Inferior parietal cortex (tissue), 1 donor: ENCODE measurements at regions not wholly inside any gene's neighbourhood (a gene's known extent, or its start where the extent isn't known, plus 50 kb on each side); places are given as distances from the start of the nearest gene placed in this dataset.
"Not testable (repeated sequence)": the region's sequence is repeated elsewhere in the genome, so short reads cannot be mapped to it uniquely, and the experiment has no call there.

ENCODE experiments used
- DNase-seq: peaks from one replicate; pipeline ENCODE4 v3.0.0-alpha.2; 2016; ENCODE audit errors: extremely low spot score

DNA sequence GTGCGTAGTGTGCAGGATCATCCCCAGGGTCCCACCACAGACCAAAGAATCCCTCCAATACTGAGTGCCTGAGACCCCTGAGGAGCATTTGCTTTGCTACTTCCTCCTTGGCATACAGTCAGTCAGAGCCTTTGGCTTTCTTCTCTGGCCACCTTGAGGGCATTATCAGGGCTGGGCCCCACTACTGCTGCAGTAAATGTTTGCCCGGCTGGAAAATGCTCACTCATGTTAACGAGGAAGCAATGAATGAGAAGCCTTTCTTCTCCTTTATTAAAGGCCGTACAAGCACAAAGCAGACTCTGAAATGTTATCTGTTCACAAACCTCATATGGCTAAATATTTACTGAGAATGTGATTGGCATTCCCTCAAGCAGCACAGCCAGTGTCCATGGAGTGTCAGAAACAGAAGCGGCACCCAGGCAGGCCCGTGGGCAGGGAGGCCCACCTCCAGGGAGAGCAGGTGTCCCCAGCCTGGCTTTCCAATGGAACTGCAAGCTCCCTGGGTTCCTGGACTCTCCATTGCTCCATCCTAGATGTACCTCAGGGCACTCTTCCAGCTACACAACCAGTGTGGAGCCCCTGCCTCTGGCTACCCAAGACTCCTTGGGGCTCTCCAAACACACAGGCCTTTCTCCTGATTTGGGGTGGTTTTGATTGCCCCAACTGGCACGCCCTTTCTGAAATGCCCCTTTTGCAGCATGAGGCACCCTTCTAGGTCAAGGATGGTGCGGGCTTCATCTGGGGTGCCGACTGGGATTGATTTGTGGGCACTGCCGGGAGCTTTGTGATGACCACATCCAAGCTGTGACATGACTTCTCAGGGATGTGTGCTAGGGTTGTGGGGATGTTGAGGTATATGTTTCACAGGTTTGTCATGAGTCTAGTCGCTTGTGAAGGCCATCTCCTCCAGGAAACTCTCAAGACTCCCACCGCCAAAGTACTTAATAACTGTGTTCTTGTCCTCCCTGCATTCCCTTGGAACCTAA lies 195.6 kb downstream of the FAM43A start:
- DNase-seq, result no peak

GRCh38 chr3:194884649-194885315 lies 199.1 kb downstream of the FAM43A start:
- no peak for DNase-seq

DNA sequence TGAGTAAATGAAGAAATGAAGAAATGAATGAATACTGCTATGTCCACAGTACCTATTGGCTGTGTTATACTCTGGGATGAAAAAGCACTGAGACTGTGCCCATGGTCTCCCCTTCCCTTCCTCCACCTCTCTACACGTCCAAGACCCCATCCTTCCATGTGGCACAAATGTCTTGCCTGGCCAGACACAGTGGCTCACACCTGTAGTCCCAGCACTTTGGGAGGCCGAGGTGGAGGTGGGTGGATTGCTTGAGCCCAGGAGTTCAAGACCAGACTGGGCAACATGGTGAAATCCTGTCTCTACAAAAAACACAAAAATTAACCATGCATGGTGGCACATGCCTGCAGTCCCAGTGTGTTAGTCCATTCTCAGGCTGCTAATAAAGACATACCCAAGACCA lies 200.1 kb downstream of the FAM43A start:
- no peak for DNase-seq

GRCh38 chr3:194886836-194887235 lies 201.2 kb downstream of the FAM43A start:
- DNase-seq, result no peak

DNA sequence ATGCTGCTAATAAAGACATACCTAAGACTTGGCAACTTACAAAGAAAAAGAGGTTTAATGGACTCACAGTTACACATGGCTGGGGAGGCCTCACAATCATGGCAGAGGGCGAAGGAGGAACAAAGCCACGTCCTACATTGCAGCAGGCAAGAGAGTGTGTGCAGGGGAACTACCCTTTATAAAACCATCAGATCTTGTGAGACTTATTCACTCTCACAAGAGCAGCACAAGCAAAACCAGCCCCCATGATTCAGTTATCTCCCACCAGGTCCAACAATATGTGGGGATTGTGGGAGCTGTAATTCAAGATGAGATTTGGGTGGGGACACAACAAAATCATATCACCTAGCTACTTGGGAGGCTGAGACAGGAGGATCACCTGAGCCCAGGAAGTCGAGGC lies 202.4 kb downstream of the FAM43A start:
- DNase-seq, result not testable (repeated sequence)

DNA sequence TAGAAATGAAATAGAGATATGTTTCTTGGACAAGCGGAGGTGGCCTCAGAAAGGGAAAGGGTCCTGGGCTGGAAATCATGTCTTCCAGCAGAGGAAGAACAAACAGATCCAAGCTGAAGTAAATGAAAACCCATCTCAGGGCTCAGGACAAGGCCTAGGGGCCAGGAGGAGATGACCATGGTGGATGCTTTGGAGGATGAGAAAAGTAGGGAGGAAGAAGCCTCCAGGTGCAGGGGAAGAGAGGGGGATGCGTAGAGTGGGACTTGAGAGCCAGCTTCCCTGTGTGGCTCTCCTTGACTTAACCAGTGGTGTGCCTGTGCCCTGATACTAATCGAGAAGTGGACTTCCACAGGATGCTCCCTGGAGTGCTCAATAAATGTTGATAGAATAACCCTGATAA lies 203.2 kb downstream of the FAM43A start:
- DNase-seq, result no peak

- no peak for DNase-seq
These were observed 204.4 kb downstream of the FAM43A start for GRCh38 chr3:194890091-194890490.

GRCh38 chr3:194893121-194893987 lies 207.7 kb downstream of the FAM43A start:
- DNase-seq, result no peak

DNA sequence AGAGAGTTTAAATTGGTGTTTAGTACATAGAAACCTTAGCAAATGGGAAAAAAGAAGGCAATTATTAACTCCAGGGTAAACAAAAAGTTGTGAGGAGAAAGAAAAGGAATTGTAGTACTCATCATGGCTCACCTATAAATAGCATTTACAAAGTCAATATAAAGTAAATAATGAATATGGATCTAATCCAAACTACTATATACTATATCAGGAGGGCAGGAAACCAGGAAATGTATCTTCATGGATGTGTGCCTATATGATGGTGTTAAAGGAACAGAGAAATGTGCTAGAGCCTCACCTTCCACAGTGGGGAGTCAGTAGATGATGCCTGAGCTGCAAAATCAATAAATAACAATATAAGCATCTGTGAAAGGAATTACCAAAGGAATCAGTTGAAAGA lies 208.9 kb downstream of the FAM43A start:
- no peak for DNase-seq

DNA sequence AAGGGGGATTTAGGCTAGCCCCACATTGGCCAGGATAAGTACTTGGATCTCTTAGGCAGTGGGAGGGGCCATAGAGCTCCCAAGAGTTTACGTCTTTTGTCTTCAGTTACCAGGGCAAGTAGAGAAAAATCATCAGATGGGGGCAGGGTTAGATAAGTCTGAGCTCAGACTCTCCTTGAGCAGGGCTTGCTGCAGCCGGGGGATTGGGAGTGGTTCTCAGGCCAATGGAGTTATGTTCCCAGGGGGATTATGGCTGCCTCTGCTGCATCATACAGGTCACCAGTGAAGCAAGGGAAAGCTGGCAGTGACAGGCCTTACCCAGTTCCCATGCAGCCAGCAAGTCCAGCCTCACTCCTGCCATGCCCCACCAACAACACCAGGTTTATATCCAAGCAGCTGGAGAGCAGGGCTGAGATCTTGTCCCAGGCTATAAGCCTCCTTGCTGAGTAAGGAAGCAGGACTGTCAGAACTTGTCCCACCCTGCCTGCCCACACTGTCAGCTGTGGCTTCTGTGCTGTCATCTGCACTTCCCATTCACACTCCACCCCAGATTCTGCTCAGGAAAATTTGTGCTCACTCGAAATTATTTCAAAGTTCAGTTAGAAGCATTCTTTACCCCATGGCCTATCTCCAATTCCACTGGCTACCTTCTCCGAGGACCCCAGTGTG lies 215.3 kb downstream of the FAM43A start:
- DNase-seq, result no peak

DNA sequence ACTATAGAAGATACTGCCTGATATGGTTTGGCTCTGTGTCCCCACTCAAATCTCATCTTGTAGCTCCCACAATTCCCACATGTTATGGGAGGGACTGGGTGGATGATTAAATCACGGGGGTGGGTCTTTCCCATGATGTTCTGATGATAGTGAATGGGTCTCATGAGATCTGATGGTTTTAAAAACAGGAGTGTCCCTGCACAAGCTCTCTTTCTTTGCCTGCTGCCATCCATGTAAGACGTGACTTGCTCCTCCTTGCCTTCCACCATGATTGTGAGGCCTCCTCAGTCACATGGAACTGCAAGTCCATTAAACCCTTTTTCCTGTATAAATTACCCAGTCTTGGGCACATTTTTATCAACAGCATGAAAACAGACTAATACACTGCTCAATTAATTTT lies 217.8 kb downstream of the FAM43A start:
- DNase-seq, result not testable (repeated sequence)

DNA sequence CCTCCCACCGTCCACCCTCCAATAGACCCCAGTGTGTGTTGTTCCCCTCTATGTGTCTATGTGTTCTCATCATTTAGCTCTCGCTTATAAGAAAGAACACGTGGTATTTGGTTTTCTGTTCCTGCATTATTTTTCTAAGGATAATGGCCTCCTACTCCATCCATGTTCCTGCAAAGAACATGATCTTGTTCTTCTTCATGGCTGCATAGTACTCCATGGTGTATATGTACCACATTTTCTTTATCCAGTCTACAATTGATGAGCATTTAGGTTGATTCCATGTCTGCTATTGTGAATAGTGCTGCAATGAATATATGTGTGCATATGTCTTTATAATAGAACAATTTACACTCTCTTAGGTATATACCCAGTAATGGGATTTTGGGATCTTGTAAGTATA lies 219.3 kb downstream of the FAM43A start:
- not testable (repeated sequence) for DNase-seq

DNA sequence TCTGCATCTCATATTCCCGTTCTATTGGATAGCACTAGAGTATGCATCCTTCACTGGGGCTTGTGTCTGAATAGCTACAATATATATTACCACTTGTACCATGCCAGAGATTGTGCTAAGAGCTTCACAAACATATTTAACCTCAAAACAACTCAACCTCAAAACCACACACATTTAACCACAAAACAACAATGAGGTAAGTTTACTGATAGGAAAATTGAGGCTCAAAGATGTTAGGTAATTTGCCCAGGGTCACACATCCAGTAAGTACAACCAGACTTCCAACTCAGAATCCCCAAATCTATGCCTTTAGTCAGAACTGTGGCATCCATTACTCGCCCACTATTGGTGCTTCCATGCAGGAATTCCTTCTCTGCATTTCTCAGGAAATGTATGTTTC lies 220.0 kb downstream of the FAM43A start:
- DNase-seq, result no peak

- no peak for DNase-seq
These were observed 220.5 kb downstream of the FAM43A start for GRCh38 chr3:194906229-194906629.

GRCh38 chr3:194906970-194907629 lies 221.4 kb downstream of the FAM43A start:
- DNase-seq, result no peak

DNA sequence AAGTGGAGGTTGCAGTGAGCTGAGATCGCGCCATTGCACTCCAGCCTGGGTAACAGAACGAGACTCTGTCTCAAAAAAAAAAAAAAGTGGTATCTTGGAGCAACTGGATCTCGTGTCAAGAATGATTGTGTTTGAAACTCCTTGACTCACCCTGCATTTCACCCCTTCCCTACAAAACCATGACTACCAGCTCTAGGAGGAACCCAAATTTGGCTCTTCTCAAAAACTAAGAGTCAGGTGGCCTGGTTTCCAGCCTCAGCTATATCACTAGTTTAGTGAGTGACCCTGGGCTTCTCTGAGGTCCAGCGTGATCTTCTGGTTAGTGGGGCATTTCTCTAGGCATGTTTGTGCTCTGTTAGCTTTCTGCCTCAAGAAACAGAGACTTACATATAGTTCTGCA lies 222.1 kb downstream of the FAM43A start:
- no peak for DNase-seq

DNA sequence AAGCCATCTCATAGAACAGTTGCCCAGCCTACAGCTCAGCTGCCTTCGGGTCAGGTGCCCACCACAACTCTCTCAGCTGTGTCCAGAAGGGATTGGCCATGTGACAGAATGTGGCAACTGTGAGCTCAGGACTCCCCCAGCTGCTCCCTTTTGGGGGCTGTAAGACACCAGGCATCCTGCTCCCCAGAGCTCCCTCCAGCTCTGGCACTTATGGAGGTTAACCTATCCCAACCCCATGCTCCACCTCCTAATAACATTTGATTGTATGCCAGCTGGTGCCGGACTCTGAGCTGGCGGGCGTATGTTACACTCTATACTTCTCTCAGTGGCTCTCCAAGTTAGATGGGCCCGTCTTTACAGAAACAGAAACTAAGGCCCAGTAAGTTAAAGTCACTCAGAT lies 222.8 kb downstream of the FAM43A start:
- no peak for DNase-seq

DNA sequence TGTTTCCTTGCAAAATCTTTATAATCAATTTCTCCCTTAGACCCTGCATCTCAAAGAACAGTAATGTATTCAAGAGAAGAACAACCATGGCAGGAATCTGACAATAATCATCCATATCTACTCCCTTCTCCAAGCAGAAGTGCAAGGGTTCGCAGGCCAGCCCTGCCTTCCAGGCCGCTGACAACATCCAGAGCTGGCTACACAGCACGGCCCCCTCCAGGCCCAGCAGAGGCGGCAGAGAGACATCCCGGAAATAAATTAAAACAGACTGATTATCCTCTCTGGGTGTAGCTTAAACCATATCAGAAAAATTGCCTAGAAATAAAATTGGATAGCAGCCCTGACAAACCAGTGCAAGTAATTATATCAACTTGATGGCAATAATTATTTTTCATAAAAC lies 223.3 kb downstream of the FAM43A start:
- no peak for DNase-seq

DNA sequence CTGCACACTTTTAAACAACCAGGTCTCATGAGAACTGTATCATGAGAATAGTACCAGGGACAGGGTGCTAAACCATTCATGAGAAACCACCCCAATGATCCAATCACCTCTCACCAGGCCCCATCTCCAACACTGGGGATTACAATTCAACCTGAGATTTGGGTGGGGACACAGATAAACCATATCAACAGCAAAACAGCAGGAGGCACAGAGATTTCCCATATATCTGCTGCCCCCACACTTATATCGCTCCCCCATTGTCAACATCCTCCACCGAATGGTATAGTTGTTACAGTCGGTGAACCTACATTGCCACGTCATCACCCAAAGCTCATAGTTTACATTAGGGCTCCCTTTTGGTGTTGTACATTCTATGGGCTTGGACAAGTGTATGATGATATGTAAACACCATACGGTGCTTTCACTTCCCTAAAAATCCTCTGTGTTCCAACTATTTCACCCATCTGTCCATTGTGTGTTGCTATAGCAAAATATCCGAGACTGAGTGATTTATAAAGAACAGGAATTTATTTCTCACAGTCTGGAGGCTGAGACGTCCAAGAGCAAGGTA lies 224.8 kb downstream of the FAM43A start:
- DNase-seq, result no peak

DNA sequence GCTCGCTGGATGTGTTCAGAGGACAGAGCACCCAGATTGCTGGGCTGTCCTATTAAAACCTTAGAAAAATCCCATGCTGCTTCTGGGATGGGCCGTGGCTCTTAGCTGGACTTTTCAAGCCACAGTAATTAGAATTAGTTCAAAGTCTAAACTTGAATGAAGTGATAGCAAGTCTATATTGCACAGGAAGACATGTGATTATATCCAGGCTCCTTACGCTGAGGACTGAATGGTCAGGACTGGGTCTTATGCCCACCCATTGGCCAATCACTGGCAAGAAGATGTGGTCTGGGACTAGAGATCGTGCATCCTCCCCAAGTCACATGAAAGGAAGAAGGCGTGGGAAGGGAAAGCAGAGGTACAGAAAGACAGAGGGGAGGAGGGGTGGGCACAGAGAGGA lies 227.6 kb downstream of the FAM43A start:
- DNase-seq, result no peak

DNA sequence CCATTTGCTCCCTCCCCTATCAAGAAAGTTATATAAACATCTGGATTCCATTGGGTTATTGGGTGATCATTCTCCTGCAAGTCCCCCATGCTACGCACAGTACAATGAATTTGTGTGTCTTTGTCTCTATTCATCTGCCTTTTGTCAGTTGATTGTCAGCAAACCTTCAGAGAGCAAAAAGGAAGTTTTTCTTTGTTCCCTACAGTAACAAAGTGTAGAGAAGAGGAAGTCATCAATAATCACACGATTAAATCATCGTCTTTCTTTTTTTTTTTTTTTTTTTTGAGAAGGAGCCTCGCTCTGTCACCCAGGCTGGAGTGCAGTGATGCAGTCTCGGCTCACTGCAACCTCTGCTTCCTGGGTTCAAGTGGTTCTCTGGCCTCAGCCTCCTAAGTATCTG lies 239.2 kb downstream of the FAM43A start:
- DNase-seq, result not testable (repeated sequence)
